ENCODE measurements at regions not wholly inside any gene's neighbourhood (a gene's known extent, or its start where the extent isn't known, plus 50 kb on each side); places are given as distances from the start of the nearest gene placed in this dataset.
A peak's percentile ranks its signal among the peaks of the same experiment; 100 is the strongest.

DNA sequence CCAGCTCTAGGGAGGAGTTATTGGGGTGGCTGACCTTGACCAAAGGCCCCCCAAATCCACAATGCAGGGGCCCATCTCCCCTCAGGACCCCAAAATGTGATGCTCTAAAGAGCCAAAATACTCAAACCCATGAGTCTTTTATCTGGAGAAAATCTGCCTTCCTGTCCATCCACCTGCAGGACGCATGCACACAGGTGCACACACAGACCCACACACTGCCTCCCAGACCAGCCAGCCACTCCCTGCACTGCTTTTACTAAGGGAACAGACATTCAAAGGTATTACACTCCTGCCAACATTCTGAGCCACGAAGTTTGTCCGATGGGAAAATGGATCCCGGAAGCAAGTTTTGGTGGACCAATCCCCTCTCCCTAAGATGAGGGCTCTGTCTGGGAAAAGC lies 76.1 kb upstream of the CDH5 start:
- Histone ChIP-seq H2BK5ac (ENCODE audit: low read depth, low read length) (no peak overlapping the region), H3K23ac (ENCODE audit: insufficient read length) (no peak overlapping the region), H3K14ac (ENCODE audit: insufficient read length) (no peak overlapping the region), H2AK5ac (ENCODE audit: low read depth, low read length) (peak overlapping the region; percentile 65; the same call in 1 of the 2 replicates), H3K9ac (replicated peaks in 1 of 4; ENCODE audit: extremely low read depth in 1 of 4, low read depth in 3 of 4, low read length in 3 of 4) (no peak overlapping the region), H3K27ac (ENCODE audit: low read depth, low read length) (no peak overlapping the region), H3K79me1 (ENCODE audit: low read depth, low read length) (no peaks in the 10 kb centered on the region), H2AFZ (ENCODE audit: low read length) (no peak overlapping the region), H4K91ac (replicated peaks; ENCODE audit: insufficient read length, low read length) (no peak overlapping the region), H4K5ac (ENCODE audit: insufficient read length, low read depth, low read length) (no peak overlapping the region), H2BK120ac (replicated peaks; ENCODE audit: low read depth, low read length) (no peak overlapping the region), H3K4ac (replicated peaks; ENCODE audit: insufficient read length, low read depth, low read length) (no peak overlapping the region), H2BK20ac (ENCODE audit: low read length) (no peak overlapping the region), H2BK12ac (ENCODE audit: low read depth, low read length) (no peak overlapping the region), H4K20me1 (replicated peaks in 1 of 2; ENCODE audit: control insufficient read depth in 1 of 2, insufficient read depth in 2 of 2, low read length in 2 of 2) (no peaks in the 10 kb centered on the region), H3K27me3 (replicated peaks in 1 of 4; ENCODE audit: control insufficient read depth in 3 of 4, extremely low read depth in 1 of 4, insufficient read depth in 3 of 4, low read length in 3 of 4) (no peaks in the 10 kb centered on the region; a peak in 1 of 7 replicates), H4K8ac (ENCODE audit: extremely low read depth, insufficient read depth, low read length) (peak overlapping the region; percentile 35), H3K23me2 (ENCODE audit: low read depth, low read length) (no peaks in the 10 kb centered on the region), H3K4me3 (ENCODE audit: extremely low read depth in 1 of 4, insufficient read depth in 2 of 4, low read depth in 3 of 4, low read length in 4 of 4) (no peak overlapping the region), H3K56ac (replicated peaks; ENCODE audit: insufficient read length, low read depth, low read length) (no peak overlapping the region), H3K4me1 (replicated peaks in 1 of 4; ENCODE audit: control insufficient read depth in 3 of 4, insufficient read depth in 4 of 4, low read length in 3 of 4) (no peaks in the 10 kb centered on the region; a peak in 1 of 7 replicates), H2BK15ac (ENCODE audit: low read length) (no peak overlapping the region), H3K79me2 (ENCODE audit: control insufficient read depth in 1 of 2, insufficient read depth in 2 of 2, low read length in 2 of 2) (no peaks in the 10 kb centered on the region), H3K18ac (ENCODE audit: extremely low read depth, low read length) (no peak overlapping the region), H3K9me3 (ENCODE audit: insufficient read depth in 2 of 2, low read depth in 1 of 2, low read length in 1 of 2) (no peaks in the 10 kb centered on the region), H3K4me2 (ENCODE audit: insufficient read depth in 1 of 2, low read depth in 2 of 2, low read length in 2 of 2) (no peak overlapping the region), H3K36me3 (ENCODE audit: control insufficient read depth in 2 of 4, insufficient read depth in 4 of 4, low read length in 3 of 4) (no peaks in the 10 kb centered on the region)
- ChIA-PET POLR2A (ENCODE audit: partially characterized antibody) (no interaction called here), CTCF (ENCODE audit: partially characterized antibody) (interaction anchor here (0.8 to 1.6 kb wide), 3 partner anchors 12 to 15 kb away, joined by 3 to 4 read pairs (median 3); no protein-coding TSS in a partner anchor)
- WGBS, 2 experiments (ENCODE audit: extremely low coverage in 1 of 2, insufficient coverage in 1 of 2, insufficient read length in 1 of 2, insufficient replicate concordance in 2 of 2, low coverage in 1 of 2, low lambda C conversion rate in 2 of 2, missing lambda C conversion rate in 1 of 2): 80% methylated on average over 4 of the region's 4 CpGs; no CpG with 5 or more reads in 1 of the 2 experiments
- DNase-seq (ENCODE audit: low read depth in 1 of 2, low spot score in 2 of 2) (no peak), FAIRE-seq (no peak)
- TF ChIP-seq RNF2 (IDR thresholded peaks at IDR 0.05; ENCODE audit: borderline replicate concordance, low read depth, low read length, missing control alignments, poor library complexity, severe bottlenecking): no peak

Data from H1 (cell line).